Activated CD4-positive, alpha-beta T cell treated with anti-CD3 and anti-CD28 coated beads, Interleukin-2, amount 50 U/mL, for 48 hours (primary cell): ENCODE measurements at regions not wholly inside any gene's neighbourhood (a gene's known extent, or its start where the extent isn't known, plus 50 kb on each side); places are given as distances from the start of the nearest gene placed in this dataset.
"Not testable (repeated sequence)": the region's sequence is repeated elsewhere in the genome, so short reads cannot be mapped to it uniquely, and the experiment has no call there.

Source experiments
- DNase-seq, 2 experiments: peaks; one replicate each; pipeline ENCODE4 v3.0.0-alpha.2; 2020

DNA sequence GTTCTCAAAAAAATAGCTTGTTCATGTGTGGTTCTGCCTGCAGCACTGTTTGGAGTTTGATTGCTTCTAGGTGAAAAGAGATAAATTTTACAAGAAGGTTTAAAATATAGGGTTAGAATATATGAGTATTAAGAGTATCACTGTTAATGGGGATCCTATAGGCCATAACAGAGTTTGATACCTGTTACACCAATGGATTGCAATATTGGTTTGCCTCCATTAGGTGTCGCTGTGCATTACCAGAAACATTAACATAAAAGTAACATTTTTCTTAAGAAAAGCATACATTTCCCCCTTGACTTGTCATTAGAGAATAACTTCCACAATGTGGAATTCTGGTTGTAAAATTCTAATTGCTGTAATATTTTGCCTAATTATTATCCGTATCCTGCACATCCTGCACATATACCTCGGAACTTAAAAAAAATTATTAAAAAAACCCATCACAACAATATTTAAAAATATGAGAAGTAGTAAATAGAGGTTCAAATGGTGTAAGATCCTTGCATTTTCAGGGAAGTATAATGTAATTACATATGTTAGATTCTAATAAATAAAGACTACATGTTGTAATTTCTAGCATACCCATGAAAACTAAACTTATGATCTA, 63.0 kb downstream of the CYP4A11 start:
- DNase-seq, result peak; percentile 5 to 27

- not testable (repeated sequence) for DNase-seq
Measured at GRCh38 chr1:46876093-46876492, 65.2 kb downstream of the CYP4A11 start.
